GM21360 (cell line): ENCODE measurements at regions not wholly inside any gene's neighbourhood (a gene's known extent, or its start where the extent isn't known, plus 50 kb on each side); places are given as distances from the start of the nearest gene placed in this dataset.
"Not testable (repeated sequence)": the region's sequence is repeated elsewhere in the genome, so short reads cannot be mapped to it uniquely, and the experiment has no call there.

Source experiments
- ATAC-seq: cut with Tn5 transposase; IDR thresholded peaks from one replicate; pipeline ENCODE4 v1.9.1; 2021; ENCODE audit warnings: mild to moderate bottlenecking, moderate library complexity; ENCODE audit not compliant: unreplicated experiment

GRCh38 chr14:37711831-37712475 is 116.5 kb downstream of the TTC6 start:
- ATAC-seq, result no peak

GRCh38 chr14:37712476-37712860 is 117.0 kb downstream of the TTC6 start:
- not testable (repeated sequence) for ATAC-seq

- no peak for ATAC-seq
These were observed 117.6 kb downstream of the TTC6 start for GRCh38 chr14:37712976-37713431.

GRCh38 chr14:37720131-37720530 is 124.7 kb downstream of the TTC6 start:
- ATAC-seq, result no peak

GRCh38 chr14:37721976-37722659 is 126.7 kb downstream of the TTC6 start:
- ATAC-seq, result no peak

DNA sequence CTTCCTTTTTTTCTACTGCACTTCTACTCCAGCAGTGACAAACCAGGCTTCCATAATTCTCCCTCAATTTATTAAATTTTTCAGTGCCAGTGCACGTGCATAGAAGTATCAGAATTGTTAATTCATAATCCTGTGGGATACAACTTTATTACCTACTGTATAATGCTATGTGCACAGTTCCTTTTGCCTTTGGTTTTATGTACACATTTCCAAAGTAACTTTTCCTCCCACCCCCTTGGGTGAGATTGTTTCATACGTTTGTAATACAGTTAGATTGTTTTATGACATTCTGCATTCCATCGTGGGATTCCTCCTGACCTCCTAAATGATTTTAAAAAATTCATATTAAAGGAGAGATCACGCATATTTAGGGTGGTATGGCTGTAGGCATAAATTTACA is 128.1 kb downstream of the TTC6 start:
- no peak for ATAC-seq

- ATAC-seq, result no peak
These were observed 131.3 kb downstream of the TTC6 start for GRCh38 chr14:37726708-37727107.

- ATAC-seq, result no peak
These were observed 133.8 kb downstream of the TTC6 start for GRCh38 chr14:37729218-37729617.

GRCh38 chr14:37731094-37731493 is 135.7 kb downstream of the TTC6 start:
- no peak for ATAC-seq

DNA sequence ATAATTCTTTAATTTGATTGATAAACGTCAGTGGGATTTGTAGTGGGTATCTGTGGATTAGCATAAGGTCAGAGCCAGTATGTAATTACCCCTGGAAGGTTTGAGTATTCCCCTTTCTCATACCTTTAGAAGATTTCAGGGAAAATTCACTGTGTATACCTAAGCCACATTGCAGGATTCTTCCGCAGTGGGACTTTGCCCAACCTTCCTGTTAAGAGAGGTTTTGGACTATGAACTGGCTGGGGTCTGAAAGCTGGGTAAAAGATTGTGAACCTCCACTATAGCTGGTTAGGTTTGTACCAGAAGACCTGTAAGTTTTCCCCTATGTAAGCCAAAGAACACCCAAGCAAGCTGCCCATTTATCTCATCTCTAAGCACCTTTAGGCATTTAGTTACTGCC is 150.2 kb downstream of the TTC6 start:
- no peak for ATAC-seq

GRCh38 chr14:37746140-37746832 is 150.9 kb downstream of the TTC6 start:
- no peak for ATAC-seq

DNA sequence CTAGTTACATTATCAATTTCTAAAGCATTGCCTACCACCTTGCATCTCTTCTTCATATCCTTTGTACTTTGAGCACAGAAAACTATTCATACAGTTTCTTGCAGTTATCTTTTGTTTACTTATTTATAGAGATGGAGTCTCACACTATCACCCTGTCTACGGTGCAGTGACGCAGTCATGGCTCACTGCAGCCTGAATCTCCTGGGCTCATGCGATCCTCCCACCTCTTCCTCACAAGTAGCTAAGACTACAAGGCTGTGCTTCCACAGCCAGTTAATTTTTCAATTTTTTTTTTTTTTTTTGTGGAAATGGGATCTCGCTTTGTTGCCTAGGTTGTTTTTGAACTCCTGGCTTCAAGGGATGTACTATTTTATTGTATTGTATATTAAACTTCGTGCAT is 158.0 kb downstream of the TTC6 start:
- ATAC-seq, result no peak

- ATAC-seq, result not testable (repeated sequence)
These were observed 164.8 kb downstream of the TTC6 start for GRCh38 chr14:37760275-37760674.

DNA sequence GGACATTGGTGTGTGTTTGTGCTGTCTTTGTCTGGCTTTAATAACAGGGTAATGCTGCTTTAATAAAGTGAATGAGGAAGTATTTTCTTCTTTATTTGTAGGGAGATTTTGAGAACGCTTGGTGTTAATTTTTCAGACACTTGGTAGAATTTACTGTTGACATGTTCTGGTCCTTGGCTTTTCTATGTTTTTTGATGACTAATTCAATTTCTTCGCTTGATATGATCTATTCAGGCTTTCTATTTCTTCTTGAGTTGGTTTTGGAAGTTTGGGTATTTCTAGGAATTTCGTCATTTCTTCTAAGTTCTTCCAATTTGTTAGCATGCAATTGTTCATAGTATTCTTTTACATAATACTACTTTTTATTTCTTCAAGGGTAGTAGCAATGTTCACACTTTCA is 167.8 kb downstream of the TTC6 start:
- no peak for ATAC-seq

DNA sequence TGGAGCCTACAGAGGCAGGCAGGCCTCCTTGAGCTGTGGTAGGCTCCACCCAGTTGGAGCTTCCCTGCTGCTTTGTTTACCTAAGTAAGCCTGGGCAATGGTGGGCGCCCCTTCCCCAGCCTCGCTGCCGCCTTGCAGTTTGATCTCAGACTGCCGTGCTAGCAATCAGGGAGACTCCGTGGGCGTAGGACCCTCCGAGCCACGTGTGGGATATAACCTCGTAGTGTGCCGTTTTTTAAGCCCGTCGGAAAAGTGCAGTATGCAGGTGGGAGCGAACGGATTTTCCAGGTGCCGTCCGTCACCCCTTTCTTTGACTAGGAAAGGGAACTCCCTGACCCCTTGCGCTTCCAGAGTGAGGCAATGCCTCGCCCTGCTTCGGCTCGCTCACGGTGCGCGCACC is 176.9 kb downstream of the TTC6 start:
- not testable (repeated sequence) for ATAC-seq

GRCh38 chr14:37776791-37777499 is 181.5 kb downstream of the TTC6 start:
- no peak for ATAC-seq

DNA sequence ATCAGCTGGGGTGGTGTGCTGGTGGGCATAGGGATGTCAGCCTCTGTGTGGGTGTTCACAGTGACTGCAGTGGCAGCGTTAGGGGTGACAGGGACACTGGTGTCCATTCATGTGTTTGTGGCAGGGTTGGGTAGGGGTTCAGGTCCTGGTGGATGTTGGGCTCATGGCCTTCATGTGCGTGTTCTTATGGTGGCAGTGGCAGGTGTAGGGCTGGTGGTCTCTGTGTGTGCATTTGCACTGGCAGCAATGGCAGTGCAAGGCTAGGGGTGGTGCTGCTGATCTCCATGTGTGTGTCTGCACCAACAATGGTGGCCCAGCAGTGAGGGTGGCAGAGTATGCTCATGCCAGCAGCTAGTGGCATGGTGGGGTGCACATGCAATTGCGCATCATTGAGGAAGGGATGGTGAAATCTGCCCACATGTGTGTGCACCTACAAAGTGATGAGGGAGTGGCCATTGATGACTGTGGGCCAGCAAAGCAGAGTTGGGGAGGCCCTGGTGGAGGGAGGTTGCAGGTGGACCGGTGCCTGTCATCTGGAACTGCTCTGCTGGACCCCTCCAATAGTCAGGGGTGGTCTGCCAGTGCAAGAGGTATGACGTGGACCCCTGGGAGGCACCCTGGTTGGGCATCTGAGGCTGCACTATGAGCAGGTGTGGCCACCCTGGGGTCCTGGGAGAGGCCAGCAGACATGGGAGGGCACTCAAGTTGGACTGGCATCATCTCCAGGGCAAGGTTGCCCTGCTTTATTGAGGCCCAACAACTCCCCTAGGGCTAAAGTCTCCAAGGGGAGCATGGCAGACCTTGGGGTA is 182.9 kb downstream of the TTC6 start:
- no peak for ATAC-seq

GRCh38 chr14:37779480-37779879 is 184.1 kb downstream of the TTC6 start:
- no peak for ATAC-seq

DNA sequence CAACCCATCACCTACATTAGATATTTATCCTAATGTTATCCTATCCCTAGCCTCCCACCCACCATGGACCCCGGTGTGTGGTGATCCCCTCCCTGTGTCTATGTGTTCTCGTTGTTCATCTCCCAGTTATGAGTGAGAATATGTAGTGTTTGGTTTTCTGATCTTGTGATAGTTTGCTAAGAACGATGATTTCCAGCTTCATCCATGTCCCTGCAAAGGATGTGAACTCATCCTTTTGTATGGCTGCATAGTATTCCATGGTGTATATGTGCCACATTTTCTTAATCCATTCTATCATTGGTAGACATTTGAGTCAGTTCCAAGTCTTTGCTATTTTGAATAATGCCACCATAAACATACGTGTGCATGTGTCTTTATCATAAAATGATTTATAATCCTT is 185.3 kb downstream of the TTC6 start:
- not testable (repeated sequence) for ATAC-seq

GRCh38 chr14:37784203-37784826 is 188.9 kb downstream of the TTC6 start:
- ATAC-seq, result not testable (repeated sequence)
